Right atrium auricular region (tissue), 2 donors: ENCODE measurements at regions not wholly inside any gene's neighbourhood (a gene's known extent, or its start where the extent isn't known, plus 50 kb on each side); places are given as distances from the start of the nearest gene placed in this dataset.

Source experiments
- DNase-seq: peaks from one replicate; pipeline ENCODE4 v3.0.0-alpha.2; 2019; ENCODE audit warnings: low spot score
- H3K27ac ChIP-seq, 2 donors: fragments of 200-600 bp; sonication (generic); 1 replicate in 1 of 2; 2 replicates in 1 of 2; pipeline ENCODE4 v1.5.1; 2016 to 2019
- H3K27me3 ChIP-seq, 2 donors: fragments of 200-600 bp; sonication (generic); one replicate each; pipeline versions ENCODE4 v1.5.1 to v1.6.0; 2017 to 2019
- H3K36me3 ChIP-seq: fragments of 200-600 bp; sonication (generic); one replicate; pipeline ENCODE4 v1.5.1; 2016
- H3K4me1 ChIP-seq, 2 donors: fragments of 200-600 bp; sonication (generic); one replicate each; pipeline versions ENCODE4 v1.5.1 to v1.6.0; 2017 to 2019
- H3K4me3 ChIP-seq, 2 donors: fragments of 200-600 bp; sonication (generic); 1 replicate in 1 of 2; 2 replicates in 1 of 2; pipeline ENCODE4 v1.5.1; 2017 to 2019; ENCODE audit warnings: mild to moderate bottlenecking in 1 of 2, moderate library complexity in 1 of 2
- H3K9me3 ChIP-seq, 2 donors: fragments of 200-600 bp; sonication (generic); one replicate each; pipeline ENCODE4 v1.5.1; 2019
- TF ChIP-seq, protein P1 (sequence below), 2 donors: fragments of 200-600 bp; sonication (generic); IDR thresholded peaks; one replicate each; pipeline ENCODE4 v1.5.1; 2019; ENCODE audit warnings: antibody characterized with exemption in 2 of 2

- H3K4me3 ChIP-seq = no peak overlapping the region
- no peak for DNase-seq
- no peaks in the 10 kb centered on the region for H3K4me1 ChIP-seq
- TF ChIP-seq, protein P1, sequence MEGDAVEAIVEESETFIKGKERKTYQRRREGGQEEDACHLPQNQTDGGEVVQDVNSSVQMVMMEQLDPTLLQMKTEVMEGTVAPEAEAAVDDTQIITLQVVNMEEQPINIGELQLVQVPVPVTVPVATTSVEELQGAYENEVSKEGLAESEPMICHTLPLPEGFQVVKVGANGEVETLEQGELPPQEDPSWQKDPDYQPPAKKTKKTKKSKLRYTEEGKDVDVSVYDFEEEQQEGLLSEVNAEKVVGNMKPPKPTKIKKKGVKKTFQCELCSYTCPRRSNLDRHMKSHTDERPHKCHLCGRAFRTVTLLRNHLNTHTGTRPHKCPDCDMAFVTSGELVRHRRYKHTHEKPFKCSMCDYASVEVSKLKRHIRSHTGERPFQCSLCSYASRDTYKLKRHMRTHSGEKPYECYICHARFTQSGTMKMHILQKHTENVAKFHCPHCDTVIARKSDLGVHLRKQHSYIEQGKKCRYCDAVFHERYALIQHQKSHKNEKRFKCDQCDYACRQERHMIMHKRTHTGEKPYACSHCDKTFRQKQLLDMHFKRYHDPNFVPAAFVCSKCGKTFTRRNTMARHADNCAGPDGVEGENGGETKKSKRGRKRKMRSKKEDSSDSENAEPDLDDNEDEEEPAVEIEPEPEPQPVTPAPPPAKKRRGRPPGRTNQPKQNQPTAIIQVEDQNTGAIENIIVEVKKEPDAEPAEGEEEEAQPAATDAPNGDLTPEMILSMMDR (IDR thresholded peaks at IDR 0.05) = no peak
- H3K27ac ChIP-seq = no peak overlapping the region
- no peaks in the 10 kb centered on the region for H3K36me3 ChIP-seq
- H3K9me3 ChIP-seq = no peaks in the 10 kb centered on the region
- H3K27me3 ChIP-seq = no peaks in the 10 kb centered on the region
These were observed 63.6 kb downstream of the PCDH7 start for GRCh38 chr4:30783751-30784150.

- H3K4me1 ChIP-seq = no peaks in the 10 kb centered on the region
- no peak overlapping the region for H3K4me3 ChIP-seq
- no peak for DNase-seq
- H3K9me3 ChIP-seq = no peaks in the 10 kb centered on the region
- no peaks in the 10 kb centered on the region for H3K27me3 ChIP-seq
- H3K36me3 ChIP-seq = no peaks in the 10 kb centered on the region
- TF ChIP-seq, protein P1 (IDR thresholded peaks at IDR 0.05) = no peak
- no peak overlapping the region for H3K27ac ChIP-seq
These were observed 69.1 kb downstream of the PCDH7 start for GRCh38 chr4:30789219-30789671.

GRCh38 chr4:30790123-30790522 lies 70.0 kb downstream of the PCDH7 start:
- Histone ChIP-seq H3K9me3 (no peaks in the 10 kb centered on the region), H3K4me1 (no peaks in the 10 kb centered on the region), H3K4me3 (no peak overlapping the region), H3K36me3 (no peaks in the 10 kb centered on the region), H3K27ac (no peak overlapping the region), H3K27me3 (no peaks in the 10 kb centered on the region)
- TF ChIP-seq, protein P1 (IDR thresholded peaks at IDR 0.05) = no peak
- no peak for DNase-seq

- no peak overlapping the region for H3K27ac ChIP-seq
- TF ChIP-seq, protein P1 (IDR thresholded peaks at IDR 0.05) = no peak
- no peaks in the 10 kb centered on the region for H3K27me3 ChIP-seq
- no peak overlapping the region for H3K4me3 ChIP-seq
- no peaks in the 10 kb centered on the region for H3K9me3 ChIP-seq
- no peaks in the 10 kb centered on the region for H3K4me1 ChIP-seq
- DNase-seq = no peak
- no peaks in the 10 kb centered on the region for H3K36me3 ChIP-seq
These were observed 70.8 kb downstream of the PCDH7 start for GRCh38 chr4:30790998-30791397.

GRCh38 chr4:30792601-30793000 lies 72.4 kb downstream of the PCDH7 start:
- H3K9me3 ChIP-seq = no peaks in the 10 kb centered on the region
- H3K27ac ChIP-seq = no peak overlapping the region
- no peaks in the 10 kb centered on the region for H3K27me3 ChIP-seq
- DNase-seq = no peak
- TF ChIP-seq, protein P1 (IDR thresholded peaks at IDR 0.05) = no peak
- no peak overlapping the region for H3K4me3 ChIP-seq
- H3K36me3 ChIP-seq = no peaks in the 10 kb centered on the region
- no peaks in the 10 kb centered on the region for H3K4me1 ChIP-seq

- no peak overlapping the region for H3K4me3 ChIP-seq
- H3K27ac ChIP-seq = no peak overlapping the region
These were observed 81.7 kb downstream of the PCDH7 start for GRCh38 chr4:30801876-30802275.

More at GRCh38 chr4:30801876-30802275, 81.7 kb downstream of the PCDH7 start:
- Histone ChIP-seq H3K9me3 (no peaks in the 10 kb centered on the region), H3K4me1 (no peaks in the 10 kb centered on the region), H3K36me3 (no peaks in the 10 kb centered on the region), H3K27me3 (no peaks in the 10 kb centered on the region)
- DNase-seq = no peak
- TF ChIP-seq, protein P1 (IDR thresholded peaks at IDR 0.05) = no peak
